ENCODE measurements at regions not wholly inside any gene's neighbourhood (a gene's known extent, or its start where the extent isn't known, plus 50 kb on each side); places are given as distances from the start of the nearest gene placed in this dataset.

- no peak for TF ChIP-seq CTCF (IDR thresholded peaks at IDR 0.05; ENCODE audit: insufficient read depth, low read depth, low read length, missing control alignments)
- H3K4me3 ChIP-seq (ENCODE audit: low read depth, low read length) = no peak overlapping the region
- no peak for DNase-seq (ENCODE audit: low read depth)
Observed at GRCh38 chr15:29939404-29939803, 117.1 kb upstream of the TJP1 start.

- no peak overlapping the region for H3K4me3 ChIP-seq (ENCODE audit: low read depth, low read length)
- DNase-seq (ENCODE audit: low read depth) = no peak
- no peak for TF ChIP-seq CTCF (IDR thresholded peaks at IDR 0.05; ENCODE audit: insufficient read depth, low read depth, low read length, missing control alignments)
Observed at GRCh38 chr15:29938361-29939335, 116.4 kb upstream of the TJP1 start.

- H3K4me3 ChIP-seq (ENCODE audit: low read depth, low read length) = no peak overlapping the region
Observed at GRCh38 chr15:29937956-29938355, 115.7 kb upstream of the TJP1 start.

GRCh38 chr15:29936353-29937049 lies 114.2 kb upstream of the TJP1 start:
- no peak for TF ChIP-seq CTCF (IDR thresholded peaks at IDR 0.05; ENCODE audit: insufficient read depth, low read depth, low read length, missing control alignments)

More at GRCh38 chr15:29937956-29938355, 115.7 kb upstream of the TJP1 start:
- no peak for TF ChIP-seq CTCF (IDR thresholded peaks at IDR 0.05; ENCODE audit: insufficient read depth, low read depth, low read length, missing control alignments)
- no peak for DNase-seq (ENCODE audit: low read depth)

GRCh38 chr15:29935296-29936004 lies 113.2 kb upstream of the TJP1 start:
- no peak for TF ChIP-seq CTCF (IDR thresholded peaks at IDR 0.05; ENCODE audit: insufficient read depth, low read depth, low read length, missing control alignments)
- DNase-seq (ENCODE audit: low read depth) = no peak

More at GRCh38 chr15:29936353-29937049, 114.2 kb upstream of the TJP1 start:
- H3K4me3 ChIP-seq (ENCODE audit: low read depth, low read length) = no peak overlapping the region
- DNase-seq (ENCODE audit: low read depth) = no peak

GRCh38 chr15:29934251-29934650 lies 112.0 kb upstream of the TJP1 start:
- TF ChIP-seq CTCF (IDR thresholded peaks at IDR 0.05; ENCODE audit: insufficient read depth, low read depth, low read length, missing control alignments) = no peak
- H3K4me3 ChIP-seq (ENCODE audit: low read depth, low read length) = no peak overlapping the region
- DNase-seq (ENCODE audit: low read depth) = no peak

More at GRCh38 chr15:29935296-29936004, 113.2 kb upstream of the TJP1 start:
- H3K4me3 ChIP-seq (ENCODE audit: low read depth, low read length) = no peak overlapping the region
